Memory B cell (primary cell): ENCODE measurements at regions not wholly inside any gene's neighbourhood (a gene's known extent, or its start where the extent isn't known, plus 50 kb on each side); places are given as distances from the start of the nearest gene placed in this dataset.
"Not testable (repeated sequence)": the region's sequence is repeated elsewhere in the genome, so short reads cannot be mapped to it uniquely, and the experiment has no call there.

Source experiments
- ATAC-seq: fragments of 150-1000 bp; cut with Tn5 transposase; 2 replicates; pipeline ENCODE4 v1.10.0; 2021; ENCODE audit warnings: low read depth, mild to moderate bottlenecking, moderate library complexity
- DNase-seq, 2 donors: peaks; one replicate each; pipeline ENCODE4 v3.0.0; 2022; ENCODE audit warnings: low spot score in 2 of 2
- H3K27ac Mint-ChIP-seq: one replicate; pipeline ENCODE4 v1.8.0; 2022; ENCODE audit warnings: mild to moderate bottlenecking, moderate library complexity, mixed read lengths
- H3K27me3 Mint-ChIP-seq: one replicate; pipeline ENCODE4 v1.8.0; 2022; ENCODE audit warnings: mixed read lengths
- H3K36me3 Mint-ChIP-seq: one replicate; pipeline ENCODE4 v1.8.0; 2022; ENCODE audit warnings: mild to moderate bottlenecking, mixed read lengths
- H3K4me1 Mint-ChIP-seq: one replicate; pipeline ENCODE4 v1.8.0; 2022; ENCODE audit warnings: mixed read lengths
- H3K4me3 Mint-ChIP-seq: one replicate; pipeline ENCODE4 v1.8.0; 2022; ENCODE audit warnings: mild to moderate bottlenecking, moderate library complexity, mixed read lengths
- H3K9me3 Mint-ChIP-seq: one replicate; pipeline ENCODE4 v1.8.0; 2022; ENCODE audit warnings: mixed read lengths

DNA sequence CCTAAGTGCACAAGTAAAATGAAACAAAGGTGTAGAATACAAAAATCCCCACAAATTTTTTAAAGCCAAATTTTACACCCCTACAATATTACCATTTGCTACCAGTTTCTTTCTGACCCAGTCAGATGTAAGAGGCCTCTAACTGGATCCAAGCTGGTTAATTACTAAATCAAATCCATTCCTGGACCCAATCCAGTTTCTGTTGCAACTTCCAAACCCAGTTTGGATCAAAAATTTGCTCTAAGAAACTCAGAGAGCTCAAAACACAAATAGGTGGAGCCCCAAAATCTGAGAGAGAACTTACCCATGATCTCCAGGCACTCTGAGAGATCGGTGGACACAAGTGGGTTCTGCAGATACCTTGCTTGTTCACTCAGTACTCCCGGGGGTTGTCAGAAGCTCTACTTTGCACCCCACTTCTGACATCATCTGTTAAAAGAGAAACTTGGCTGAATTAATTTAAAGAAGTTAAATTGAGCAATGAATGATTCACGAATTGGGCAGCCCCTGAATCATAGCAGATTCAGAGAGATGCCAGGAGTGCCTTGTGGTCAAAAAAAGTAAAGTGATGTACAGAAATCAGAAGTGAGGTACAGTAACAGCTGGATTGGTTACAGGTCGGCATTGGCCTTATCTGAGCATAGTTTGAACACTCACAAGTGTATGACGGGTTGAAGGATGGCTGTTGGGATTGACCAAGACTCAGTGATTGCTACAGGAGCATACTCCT lies 448.0 kb downstream of the KCNT2 start:
- no peak for ATAC-seq

DNA sequence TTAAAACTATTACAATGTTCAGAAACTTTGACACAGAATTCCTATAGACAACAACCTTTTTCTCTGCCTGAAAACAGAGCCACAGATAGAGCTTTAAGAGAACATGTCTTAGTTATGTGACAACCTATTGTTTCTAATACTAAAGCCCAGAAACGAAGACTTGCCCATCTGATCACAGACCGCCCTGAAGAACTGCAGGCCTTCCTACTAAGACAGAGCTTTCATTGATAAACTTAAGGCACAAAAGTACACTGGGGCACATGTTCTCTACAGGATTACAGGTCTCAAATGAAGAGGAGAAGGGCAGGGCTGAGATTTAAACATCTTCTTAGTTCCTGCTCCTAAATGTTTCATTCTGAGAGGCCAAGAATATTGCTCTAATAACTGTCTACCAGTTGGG lies 452.7 kb downstream of the KCNT2 start:
- no peaks in the 10 kb centered on the region for H3K4me1 Mint-ChIP-seq
- ATAC-seq (no peak), DNase-seq (no peak)
- no peaks in the 10 kb centered on the region for H3K36me3 Mint-ChIP-seq
- no peak overlapping the region for H3K27ac Mint-ChIP-seq
- H3K27me3 Mint-ChIP-seq = no peaks in the 10 kb centered on the region
- no peak overlapping the region for H3K4me3 Mint-ChIP-seq
- no peaks in the 10 kb centered on the region for H3K9me3 Mint-ChIP-seq

More for the DNA sequence above, 448.0 kb downstream of the KCNT2 start:
- no peaks in the 10 kb centered on the region for H3K4me1 Mint-ChIP-seq
- DNase-seq = no peak
- H3K27ac Mint-ChIP-seq = no peak overlapping the region
- no peaks in the 10 kb centered on the region for H3K27me3 Mint-ChIP-seq
- H3K9me3 Mint-ChIP-seq = no peaks in the 10 kb centered on the region
- no peak overlapping the region for H3K4me3 Mint-ChIP-seq
- H3K36me3 Mint-ChIP-seq = no peaks in the 10 kb centered on the region

DNA sequence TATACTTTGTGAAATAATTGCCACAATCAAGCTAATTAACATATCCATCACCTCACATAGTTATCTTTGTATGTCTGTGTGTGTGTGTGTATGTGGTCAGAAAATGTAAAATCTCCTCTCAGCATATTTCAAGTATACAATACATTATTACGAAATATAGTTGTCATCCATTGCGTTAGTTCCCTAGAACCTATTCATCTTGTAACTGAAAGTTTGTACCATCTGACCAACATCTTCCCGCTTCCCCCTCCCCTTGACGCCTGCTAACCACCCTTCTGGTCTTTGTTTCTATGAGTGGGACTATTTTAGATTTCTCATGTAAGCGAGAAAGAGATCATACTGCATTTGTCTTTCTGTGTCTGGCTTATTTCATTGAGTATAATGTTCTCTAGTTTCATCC lies 455.3 kb downstream of the KCNT2 start:
- no peaks in the 10 kb centered on the region for H3K27me3 Mint-ChIP-seq
- no peaks in the 10 kb centered on the region for H3K4me1 Mint-ChIP-seq
- no peak for DNase-seq
- no peak overlapping the region for H3K4me3 Mint-ChIP-seq
- H3K9me3 Mint-ChIP-seq = no peaks in the 10 kb centered on the region
- H3K27ac Mint-ChIP-seq = no peak overlapping the region
- ATAC-seq = no peak
- H3K36me3 Mint-ChIP-seq = no peaks in the 10 kb centered on the region

DNA sequence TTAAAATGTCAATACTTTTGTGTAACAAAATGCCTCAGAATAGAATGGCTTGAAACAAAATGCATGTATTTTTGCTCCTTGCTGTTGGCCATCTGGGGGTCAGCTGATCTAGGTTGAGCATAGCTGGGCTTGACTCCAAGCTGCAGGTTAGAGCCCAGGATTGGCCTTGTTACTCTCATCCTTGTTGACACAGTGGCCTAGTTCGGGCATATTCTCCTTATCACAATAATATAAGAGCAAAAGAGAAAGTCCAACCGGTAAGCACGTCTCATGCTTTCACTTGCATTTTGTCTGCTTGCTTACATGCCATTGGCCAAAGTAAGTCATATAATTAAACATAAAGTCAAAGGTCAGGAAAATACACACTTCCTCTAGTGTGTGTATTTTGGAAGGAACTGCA lies 456.2 kb downstream of the KCNT2 start:
- Mint-ChIP-seq H3K4me3 (no peak overlapping the region), H3K4me1 (no peaks in the 10 kb centered on the region), H3K27ac (no peak overlapping the region), H3K9me3 (no peaks in the 10 kb centered on the region), H3K27me3 (no peaks in the 10 kb centered on the region), H3K36me3 (no peaks in the 10 kb centered on the region)
- ATAC-seq = no peak
- DNase-seq = no peak

DNA sequence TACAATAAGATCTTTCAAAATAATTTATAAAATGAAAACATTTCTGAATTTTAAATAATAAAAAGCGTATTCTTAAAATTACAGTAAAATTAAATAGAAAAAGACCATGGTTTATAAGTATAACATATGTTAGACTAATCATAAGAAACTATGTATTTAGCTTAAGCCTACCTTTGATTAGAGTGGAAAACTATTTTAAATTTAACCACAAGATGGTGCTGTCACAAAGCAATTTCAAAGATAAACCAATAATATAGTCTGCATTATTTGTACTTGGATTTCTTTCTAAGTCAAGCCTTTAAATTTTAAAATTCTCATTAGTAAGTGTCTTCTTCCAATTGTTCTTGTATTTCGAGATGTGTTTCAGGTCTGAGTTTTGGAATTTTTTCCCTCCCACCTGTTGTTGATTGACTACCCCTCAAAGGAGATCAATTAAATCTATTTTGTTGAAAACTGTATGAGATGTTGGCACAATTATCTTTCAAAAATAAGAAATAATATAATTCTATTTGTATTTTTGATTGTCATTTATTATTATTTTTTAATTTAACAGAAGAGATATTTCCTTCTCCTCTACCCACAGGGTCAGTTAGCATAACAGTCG lies 459.8 kb downstream of the KCNT2 start:
- ATAC-seq (no peak), DNase-seq (no peak)
- Mint-ChIP-seq H3K27ac (no peak overlapping the region), H3K36me3 (no peaks in the 10 kb centered on the region), H3K9me3 (no peaks in the 10 kb centered on the region), H3K4me3 (no peak overlapping the region), H3K4me1 (no peaks in the 10 kb centered on the region), H3K27me3 (no peaks in the 10 kb centered on the region)

DNA sequence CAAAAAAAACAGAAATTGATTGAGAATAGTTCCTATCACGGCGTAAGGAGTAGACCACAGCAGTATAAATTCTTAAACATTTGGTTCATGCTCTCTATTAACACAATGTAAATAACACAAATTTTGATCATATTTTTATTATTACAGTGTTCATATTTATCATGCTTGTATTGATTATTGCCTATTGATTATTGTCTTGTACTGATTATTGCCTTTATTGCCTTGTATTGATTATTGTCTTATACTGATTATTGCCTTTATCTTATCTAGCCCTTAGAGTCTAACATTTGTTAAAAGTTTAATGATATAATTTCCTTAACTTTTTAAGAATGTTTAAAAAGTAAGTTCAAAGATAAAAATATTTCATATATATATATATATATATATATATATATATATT lies 460.7 kb downstream of the KCNT2 start:
- Mint-ChIP-seq H3K4me3 (no peak overlapping the region), H3K36me3 (no peaks in the 10 kb centered on the region), H3K9me3 (no peaks in the 10 kb centered on the region), H3K27ac (no peak overlapping the region), H3K27me3 (no peaks in the 10 kb centered on the region), H3K4me1 (no peaks in the 10 kb centered on the region)
- ATAC-seq (no peak), DNase-seq (no peak)

DNA sequence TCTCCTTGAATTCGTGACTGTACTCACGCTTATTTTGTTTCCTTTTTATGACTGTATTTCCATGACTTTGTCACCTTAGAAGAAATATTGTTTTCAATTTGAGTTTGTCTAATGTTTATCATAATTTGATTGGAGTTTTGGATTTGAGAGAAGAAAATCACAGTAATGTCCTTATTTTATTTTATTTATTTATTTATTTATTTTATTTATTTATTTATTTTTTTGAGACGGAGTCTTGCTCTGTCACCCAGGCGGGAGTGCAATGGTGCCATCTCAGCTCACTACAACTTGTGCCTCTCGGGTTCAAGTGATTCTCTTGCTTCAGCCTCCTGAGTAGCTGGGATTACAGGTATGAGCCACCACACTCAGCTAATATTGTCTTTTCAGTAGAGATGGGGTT lies 463.1 kb downstream of the KCNT2 start:
- H3K4me1 Mint-ChIP-seq, ATAC-seq, H3K27ac Mint-ChIP-seq, H3K9me3 Mint-ChIP-seq, H3K36me3 Mint-ChIP-seq, H3K27me3 Mint-ChIP-seq, H3K4me3 Mint-ChIP-seq, DNase-seq: not testable (repeated sequence)

DNA sequence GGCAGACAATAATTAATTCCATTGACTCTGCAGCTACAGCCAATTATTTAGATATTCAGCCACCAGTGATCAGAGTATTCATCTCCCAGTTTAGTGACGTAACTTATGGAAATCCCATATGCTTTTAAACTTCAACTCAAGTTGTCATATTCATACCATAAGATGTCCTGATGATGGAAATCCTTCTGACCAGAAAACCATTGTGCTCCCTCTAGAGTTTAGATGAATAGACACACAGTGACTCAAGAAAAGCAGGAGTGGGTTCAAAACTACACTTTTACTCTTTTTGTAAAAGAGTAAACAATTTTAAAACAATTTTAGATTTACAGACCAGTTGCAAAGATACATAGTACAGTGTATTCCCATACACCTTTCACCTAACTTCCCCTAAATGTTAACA lies 463.7 kb downstream of the KCNT2 start:
- no peak overlapping the region for H3K27ac Mint-ChIP-seq
- no peaks in the 10 kb centered on the region for H3K36me3 Mint-ChIP-seq
- no peaks in the 10 kb centered on the region for H3K27me3 Mint-ChIP-seq
- ATAC-seq = no peak
- H3K4me3 Mint-ChIP-seq = no peak overlapping the region
- H3K4me1 Mint-ChIP-seq = no peaks in the 10 kb centered on the region
- DNase-seq = no peak
- H3K9me3 Mint-ChIP-seq = no peaks in the 10 kb centered on the region

DNA sequence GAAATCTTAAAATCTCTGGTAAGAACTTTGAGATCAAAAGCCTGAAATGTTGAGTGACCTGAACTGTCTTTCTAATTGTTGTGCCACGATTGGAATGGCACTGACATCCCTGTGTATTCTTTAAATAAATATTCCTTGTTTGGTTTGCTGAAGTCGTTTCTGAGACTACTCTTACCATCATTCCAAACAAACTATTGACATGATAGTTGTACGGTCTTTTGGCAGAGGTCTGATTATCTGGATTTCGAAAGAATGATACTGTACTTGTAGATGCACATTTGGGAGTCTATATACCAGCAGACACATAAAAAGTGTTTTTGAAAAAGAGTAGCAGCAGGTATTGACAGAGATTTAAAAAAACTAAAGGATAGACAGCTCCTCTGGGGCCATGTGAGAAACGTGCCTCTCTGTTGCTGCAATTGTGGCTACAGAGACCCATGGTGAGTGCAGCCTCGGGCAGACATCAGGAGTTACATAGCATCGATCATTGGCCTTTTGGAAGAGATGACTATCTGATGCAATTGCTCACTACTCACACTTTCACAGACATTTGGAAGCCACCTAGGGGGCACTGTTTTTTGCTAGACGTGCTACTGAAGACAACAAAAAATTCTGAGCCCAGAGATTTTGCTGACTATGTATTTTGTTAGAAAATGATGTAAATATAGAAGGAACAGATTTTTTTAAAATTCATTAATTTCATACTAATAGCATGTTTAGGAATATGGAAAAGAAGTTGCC lies 464.5 kb downstream of the KCNT2 start:
- H3K4me3 Mint-ChIP-seq = no peak overlapping the region
- H3K4me1 Mint-ChIP-seq = no peaks in the 10 kb centered on the region
- no peak for ATAC-seq
- DNase-seq = no peak
- no peak overlapping the region for H3K27ac Mint-ChIP-seq
- H3K9me3 Mint-ChIP-seq = no peaks in the 10 kb centered on the region
- no peaks in the 10 kb centered on the region for H3K27me3 Mint-ChIP-seq
- H3K36me3 Mint-ChIP-seq = no peaks in the 10 kb centered on the region

DNA sequence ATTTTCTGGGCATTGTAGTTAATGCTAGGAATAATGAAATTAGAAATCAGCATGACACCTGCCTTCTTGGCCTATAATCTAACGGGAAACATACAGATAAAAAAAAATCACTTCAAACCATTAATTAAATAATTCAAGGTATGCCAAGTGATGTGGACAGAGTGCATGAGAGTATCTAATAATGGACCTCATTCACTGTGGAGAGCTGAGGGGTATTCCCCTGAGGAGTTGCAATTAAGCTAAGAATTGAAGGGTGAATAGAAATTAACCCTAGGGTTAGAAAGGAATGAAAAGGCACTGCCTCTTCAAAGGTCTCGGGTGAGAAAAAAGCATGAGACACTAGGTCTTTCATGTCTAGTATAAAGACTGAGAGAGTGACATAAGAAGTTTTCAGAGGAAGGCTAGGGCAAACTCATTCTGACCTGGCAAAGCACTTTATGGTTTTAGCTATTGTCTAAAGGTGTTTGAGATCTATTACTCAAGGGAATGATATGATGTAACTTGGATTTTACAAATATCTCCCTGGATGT lies 466.1 kb downstream of the KCNT2 start:
- Mint-ChIP-seq H3K27ac (no peak overlapping the region), H3K36me3 (no peaks in the 10 kb centered on the region), H3K4me3 (no peak overlapping the region), H3K27me3 (no peaks in the 10 kb centered on the region), H3K4me1 (no peaks in the 10 kb centered on the region), H3K9me3 (no peaks in the 10 kb centered on the region)
- DNase-seq = no peak
- no peak for ATAC-seq

DNA sequence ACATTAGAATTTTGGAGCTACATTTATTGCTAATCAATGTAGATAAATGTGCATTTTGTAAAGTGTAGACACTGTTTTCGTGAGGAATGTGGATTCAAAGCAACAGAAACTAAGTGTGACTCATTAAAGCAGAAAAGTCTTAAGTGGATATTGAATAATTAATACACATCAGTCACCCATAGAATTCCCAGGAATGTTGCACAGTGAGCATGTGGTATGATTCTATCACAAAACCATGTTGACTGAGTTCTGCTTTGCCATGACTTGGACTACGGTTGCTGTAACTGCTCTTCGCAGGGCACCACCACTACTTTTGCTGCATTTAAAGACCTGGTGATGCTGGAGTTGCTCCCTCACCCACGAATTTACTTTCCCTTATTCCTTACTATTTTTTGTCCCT lies 471.8 kb downstream of the KCNT2 start:
- ATAC-seq = no peak
- H3K4me3 Mint-ChIP-seq = no peak overlapping the region
- no peaks in the 10 kb centered on the region for H3K9me3 Mint-ChIP-seq
- DNase-seq = no peak
- H3K4me1 Mint-ChIP-seq = no peaks in the 10 kb centered on the region
- H3K27ac Mint-ChIP-seq = no peak overlapping the region
- no peaks in the 10 kb centered on the region for H3K27me3 Mint-ChIP-seq
- no peaks in the 10 kb centered on the region for H3K36me3 Mint-ChIP-seq

DNA sequence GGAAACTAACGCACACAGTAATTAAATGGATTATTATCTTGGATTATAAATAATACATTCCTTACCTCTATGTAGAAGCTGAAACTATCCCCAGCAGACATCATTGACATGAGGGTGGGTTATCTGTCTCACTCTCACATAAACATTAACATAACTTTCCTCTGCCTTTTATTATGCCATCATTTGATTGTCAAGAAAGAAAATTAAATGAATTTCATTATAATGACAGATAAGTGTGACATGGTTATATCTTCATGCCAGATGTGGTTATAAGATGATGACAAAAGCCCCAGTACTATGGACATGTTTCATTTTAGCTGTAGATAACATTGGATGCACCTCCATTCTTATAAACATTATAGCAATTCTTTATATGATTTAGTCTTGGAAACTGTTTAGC lies 476.5 kb downstream of the KCNT2 start:
- Mint-ChIP-seq H3K27ac (no peak overlapping the region), H3K36me3 (no peaks in the 10 kb centered on the region)
- no peak for ATAC-seq

DNA sequence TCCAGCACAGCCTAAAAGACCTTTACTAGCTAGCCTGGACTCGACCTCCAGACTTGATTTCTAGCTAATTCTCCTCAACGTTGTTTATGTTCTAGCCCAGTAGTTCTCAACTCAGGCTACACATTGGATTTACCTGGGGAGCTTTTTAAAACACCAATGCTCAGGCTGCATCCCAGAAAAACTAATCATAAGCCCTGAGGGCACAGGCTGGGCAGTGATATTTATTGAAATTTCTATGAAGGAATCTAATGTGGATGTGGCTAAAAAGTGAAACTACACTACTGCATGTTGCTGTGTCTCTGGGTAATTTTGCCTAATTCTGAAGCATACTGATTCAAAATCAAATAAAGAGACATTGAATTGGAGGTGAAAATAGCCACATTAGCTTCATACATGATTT lies 479.4 kb downstream of the KCNT2 start:
- H3K27ac Mint-ChIP-seq = no peak overlapping the region
- peaks cover 1% of the 10 kb centered on the region for H3K9me3 Mint-ChIP-seq
- no peak overlapping the region for H3K4me3 Mint-ChIP-seq
- no peaks in the 10 kb centered on the region for H3K36me3 Mint-ChIP-seq
- ATAC-seq (no peak), DNase-seq (no peak)
- no peaks in the 10 kb centered on the region for H3K4me1 Mint-ChIP-seq
- no peaks in the 10 kb centered on the region for H3K27me3 Mint-ChIP-seq

More for the DNA sequence above, 476.5 kb downstream of the KCNT2 start:
- Mint-ChIP-seq H3K9me3 (peaks cover 1% of the 10 kb centered on the region), H3K4me3 (no peak overlapping the region), H3K27me3 (no peaks in the 10 kb centered on the region), H3K4me1 (no peaks in the 10 kb centered on the region)
- no peak for DNase-seq

DNA sequence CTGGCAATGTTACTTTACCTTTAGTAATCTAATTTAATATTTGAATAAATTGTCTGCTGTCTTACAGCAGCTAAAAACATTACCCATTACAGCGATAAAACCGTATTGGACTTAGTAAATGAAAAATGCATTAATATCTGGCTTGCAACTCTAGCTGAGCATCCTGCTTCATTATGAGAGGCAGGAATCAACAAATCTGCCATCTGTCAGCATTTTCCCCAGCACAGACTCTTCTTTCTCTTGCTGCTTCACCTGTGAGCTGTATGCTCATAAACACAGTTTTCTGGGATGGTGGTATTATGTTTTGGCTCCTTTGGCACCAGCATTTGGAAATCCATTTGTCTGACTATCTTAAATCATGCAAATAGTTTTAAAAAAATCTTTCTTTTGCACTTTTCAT lies 487.1 kb downstream of the KCNT2 start:
- Mint-ChIP-seq H3K9me3 (no peaks in the 10 kb centered on the region), H3K36me3 (no peaks in the 10 kb centered on the region), H3K4me1 (no peaks in the 10 kb centered on the region), H3K27me3 (no peaks in the 10 kb centered on the region), H3K4me3 (no peak overlapping the region), H3K27ac (no peak overlapping the region)
- ATAC-seq (no peak), DNase-seq (no peak)
